HG03159 (cell line): ENCODE measurements at regions not wholly inside any gene's neighbourhood (a gene's known extent, or its start where the extent isn't known, plus 50 kb on each side); places are given as distances from the start of the nearest gene placed in this dataset.
"Not testable (repeated sequence)": the region's sequence is repeated elsewhere in the genome, so short reads cannot be mapped to it uniquely, and the experiment has no call there.

Experiments
- ATAC-seq: cut with Tn5 transposase; IDR thresholded peaks from one replicate; pipeline ENCODE4 v1.9.1; 2021; ENCODE audit warnings: mild to moderate bottlenecking, moderate library complexity; ENCODE audit not compliant: unreplicated experiment

GRCh38 chr9:38134611-38135237 lies 65.7 kb upstream of the SHB start:
- no peak for ATAC-seq

DNA sequence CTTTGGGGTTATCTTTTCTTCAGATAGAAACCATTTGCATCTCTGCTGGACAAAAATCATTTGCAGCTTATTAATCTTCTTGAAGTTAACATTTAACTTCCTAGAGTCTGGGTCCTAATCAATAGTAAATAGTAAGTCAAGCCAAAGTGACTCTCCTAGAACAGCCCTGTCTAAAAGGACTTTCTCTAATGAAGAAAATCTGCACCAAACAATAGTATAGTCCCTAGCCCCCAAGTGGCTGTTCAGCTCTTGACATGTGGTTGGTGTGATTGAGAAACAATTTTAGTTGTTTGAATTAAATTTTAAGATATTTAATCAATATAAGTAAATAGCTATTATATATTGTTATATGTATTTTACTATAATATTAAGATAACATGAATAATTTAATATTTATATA lies 64.6 kb upstream of the SHB start:
- ATAC-seq = no peak

DNA sequence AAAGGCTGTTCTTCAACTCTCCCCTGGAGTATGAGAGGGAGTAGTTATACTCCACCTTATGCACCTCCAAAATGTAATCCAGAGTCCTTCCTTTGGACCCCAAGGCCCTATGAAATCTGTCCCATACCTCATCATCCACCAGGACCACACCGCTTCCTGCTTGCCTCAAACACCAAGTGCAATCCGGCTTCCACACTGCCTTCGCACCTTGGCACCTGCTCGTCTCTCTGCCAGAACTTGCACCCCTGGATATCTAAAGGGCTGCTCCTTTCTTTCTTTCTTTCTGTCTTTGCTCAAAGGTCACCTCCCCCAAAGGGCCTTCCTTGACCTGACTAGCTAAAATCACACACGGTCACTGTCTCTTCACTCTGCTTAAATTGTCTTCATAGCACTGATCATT lies 63.9 kb upstream of the SHB start:
- ATAC-seq = no peak

DNA sequence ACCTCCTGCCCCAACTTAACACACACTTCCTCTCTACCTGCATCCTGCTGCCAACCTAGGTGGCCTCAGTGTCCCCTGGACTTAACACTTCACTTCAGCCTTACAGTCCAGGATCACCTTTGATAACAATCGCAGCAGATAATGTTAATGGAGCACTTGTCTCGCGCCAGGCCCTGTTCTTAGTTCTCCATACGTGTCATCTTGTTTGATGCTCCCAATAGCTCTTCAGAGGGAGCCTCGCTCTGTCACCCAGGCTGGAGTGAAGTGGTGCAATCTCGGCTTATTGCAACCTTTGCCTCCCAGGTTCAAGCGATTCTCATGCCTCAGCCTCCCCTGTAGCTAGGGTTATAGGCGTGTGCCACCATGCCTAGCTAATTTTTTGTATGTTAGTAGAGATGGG lies 62.7 kb upstream of the SHB start:
- ATAC-seq = no peak

GRCh38 chr9:38130724-38131123 lies 61.7 kb upstream of the SHB start:
- ATAC-seq = no peak

GRCh38 chr9:38129366-38129765 lies 60.3 kb upstream of the SHB start:
- ATAC-seq = no peak

- ATAC-seq = no peak
Observed at GRCh38 chr9:38128752-38129270, 59.8 kb upstream of the SHB start.

GRCh38 chr9:38127271-38127839 lies 58.3 kb upstream of the SHB start:
- ATAC-seq = no peak

GRCh38 chr9:38126730-38127129 lies 57.7 kb upstream of the SHB start:
- no peak for ATAC-seq

GRCh38 chr9:38125889-38126288 lies 56.9 kb upstream of the SHB start:
- ATAC-seq = no peak

- not testable (repeated sequence) for ATAC-seq
Observed at GRCh38 chr9:38123359-38123758, 54.3 kb upstream of the SHB start.

DNA sequence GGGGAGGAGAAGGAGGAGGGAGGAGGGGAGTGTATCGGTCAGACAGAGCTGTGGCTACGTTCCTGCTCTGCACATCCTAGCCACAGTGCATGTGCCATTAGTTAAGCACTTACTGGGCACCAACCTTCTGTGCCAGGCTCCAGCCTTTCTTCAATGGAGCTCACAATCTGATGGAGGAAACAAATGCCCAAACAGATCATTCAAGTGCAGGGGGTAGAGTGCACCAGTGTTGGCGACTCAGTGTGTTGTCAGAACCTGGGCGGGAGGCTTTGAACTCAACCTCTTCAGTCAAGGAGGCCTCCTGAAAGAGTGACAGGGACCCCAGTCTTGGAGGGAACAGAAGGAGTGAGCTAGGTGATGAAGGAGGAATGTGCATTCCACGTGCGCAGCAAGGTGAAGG lies 51.9 kb upstream of the SHB start:
- no peak for ATAC-seq

GRCh38 chr9:38119560-38120236 lies 50.7 kb upstream of the SHB start:
- ATAC-seq = no peak

GRCh38 chr9:38118862-38119438 lies 49.9 kb upstream of the SHB start:
- ATAC-seq = no peak
